ENCODE measurements at regions not wholly inside any gene's neighbourhood (a gene's known extent, or its start where the extent isn't known, plus 50 kb on each side); places are given as distances from the start of the nearest gene placed in this dataset.

DNA sequence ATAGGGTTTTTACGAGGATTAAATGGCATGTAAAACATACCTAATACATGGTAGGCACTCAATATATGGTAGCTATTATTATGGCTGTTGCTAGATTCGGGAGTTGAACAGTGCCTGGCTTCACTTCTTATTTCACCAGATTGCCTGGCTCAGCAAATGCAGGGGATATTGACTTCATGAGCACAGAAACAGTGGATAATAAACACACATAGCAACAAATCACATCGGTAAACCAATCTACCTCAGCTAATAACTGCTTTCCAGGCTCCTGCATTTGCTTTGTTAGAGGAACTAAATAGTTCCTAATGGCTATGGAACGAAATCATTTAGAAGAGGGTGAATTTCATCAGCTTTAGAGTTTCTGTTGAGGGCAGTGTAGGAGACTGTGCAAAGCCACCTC lies 105.2 kb upstream of the TMCC3 start:
- 94 to 95% methylated on average over 4 of the region's 4 CpGs for WGBS, 2 donors
- no peaks in the 10 kb centered on the region for H3K9me3 ChIP-seq

DNA sequence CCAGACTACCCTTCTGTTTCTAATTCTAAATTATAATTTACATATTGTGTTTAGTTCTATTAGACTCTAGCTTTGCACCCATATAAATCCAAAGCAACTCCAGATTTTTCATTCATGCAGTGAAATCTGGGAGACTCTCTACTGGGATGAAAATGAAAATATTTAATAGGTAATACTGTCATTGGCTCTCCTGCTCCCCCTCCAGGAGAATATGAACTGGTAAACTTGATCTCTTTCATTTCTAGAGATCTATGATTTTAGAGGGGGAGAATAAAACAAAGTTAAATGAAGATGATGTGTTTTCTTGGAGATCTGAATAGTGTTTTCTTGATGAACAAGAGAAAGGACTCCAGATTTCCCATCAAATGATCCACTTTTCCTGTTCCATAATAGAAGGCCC lies 104.3 kb upstream of the TMCC3 start:
- Histone ChIP-seq H3K4me1 (no peaks in the 10 kb centered on the region), H3K36me3 (no peaks in the 10 kb centered on the region), H3K4me3 (no peak overlapping the region), H3K9me3 (no peaks in the 10 kb centered on the region), H3K27ac (no peak overlapping the region), H3K27me3 (no peaks in the 10 kb centered on the region)
- DNase-seq = no peak
- TF ChIP-seq, protein P1, sequence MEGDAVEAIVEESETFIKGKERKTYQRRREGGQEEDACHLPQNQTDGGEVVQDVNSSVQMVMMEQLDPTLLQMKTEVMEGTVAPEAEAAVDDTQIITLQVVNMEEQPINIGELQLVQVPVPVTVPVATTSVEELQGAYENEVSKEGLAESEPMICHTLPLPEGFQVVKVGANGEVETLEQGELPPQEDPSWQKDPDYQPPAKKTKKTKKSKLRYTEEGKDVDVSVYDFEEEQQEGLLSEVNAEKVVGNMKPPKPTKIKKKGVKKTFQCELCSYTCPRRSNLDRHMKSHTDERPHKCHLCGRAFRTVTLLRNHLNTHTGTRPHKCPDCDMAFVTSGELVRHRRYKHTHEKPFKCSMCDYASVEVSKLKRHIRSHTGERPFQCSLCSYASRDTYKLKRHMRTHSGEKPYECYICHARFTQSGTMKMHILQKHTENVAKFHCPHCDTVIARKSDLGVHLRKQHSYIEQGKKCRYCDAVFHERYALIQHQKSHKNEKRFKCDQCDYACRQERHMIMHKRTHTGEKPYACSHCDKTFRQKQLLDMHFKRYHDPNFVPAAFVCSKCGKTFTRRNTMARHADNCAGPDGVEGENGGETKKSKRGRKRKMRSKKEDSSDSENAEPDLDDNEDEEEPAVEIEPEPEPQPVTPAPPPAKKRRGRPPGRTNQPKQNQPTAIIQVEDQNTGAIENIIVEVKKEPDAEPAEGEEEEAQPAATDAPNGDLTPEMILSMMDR (IDR thresholded peaks at IDR 0.05) = no peak
- no peak for TF ChIP-seq EP300 (IDR thresholded peaks at IDR 0.05)
- no peak for TF ChIP-seq POLR2AphosphoS5 (IDR thresholded peaks at IDR 0.05)
- no peak for TF ChIP-seq POLR2A (IDR thresholded peaks at IDR 0.05)
- intact Hi-C loops (cut with DNase I) = no loop called here

More for the DNA sequence above, 105.2 kb upstream of the TMCC3 start:
- intact Hi-C loops (cut with DNase I) = no loop called here
- no peak overlapping the region for H3K27ac ChIP-seq
- H3K4me1 ChIP-seq = no peaks in the 10 kb centered on the region
- H3K27me3 ChIP-seq = no peaks in the 10 kb centered on the region
- H3K4me3 ChIP-seq = no peak overlapping the region
- TF ChIP-seq, protein P1 (IDR thresholded peaks at IDR 0.05) = no peak
- TF ChIP-seq EP300 (IDR thresholded peaks at IDR 0.05) (no peak), POLR2AphosphoS5 (IDR thresholded peaks at IDR 0.05) (no peak), POLR2A (IDR thresholded peaks at IDR 0.05) (no peak)
- H3K36me3 ChIP-seq = no peaks in the 10 kb centered on the region
- no peak for DNase-seq

DNA sequence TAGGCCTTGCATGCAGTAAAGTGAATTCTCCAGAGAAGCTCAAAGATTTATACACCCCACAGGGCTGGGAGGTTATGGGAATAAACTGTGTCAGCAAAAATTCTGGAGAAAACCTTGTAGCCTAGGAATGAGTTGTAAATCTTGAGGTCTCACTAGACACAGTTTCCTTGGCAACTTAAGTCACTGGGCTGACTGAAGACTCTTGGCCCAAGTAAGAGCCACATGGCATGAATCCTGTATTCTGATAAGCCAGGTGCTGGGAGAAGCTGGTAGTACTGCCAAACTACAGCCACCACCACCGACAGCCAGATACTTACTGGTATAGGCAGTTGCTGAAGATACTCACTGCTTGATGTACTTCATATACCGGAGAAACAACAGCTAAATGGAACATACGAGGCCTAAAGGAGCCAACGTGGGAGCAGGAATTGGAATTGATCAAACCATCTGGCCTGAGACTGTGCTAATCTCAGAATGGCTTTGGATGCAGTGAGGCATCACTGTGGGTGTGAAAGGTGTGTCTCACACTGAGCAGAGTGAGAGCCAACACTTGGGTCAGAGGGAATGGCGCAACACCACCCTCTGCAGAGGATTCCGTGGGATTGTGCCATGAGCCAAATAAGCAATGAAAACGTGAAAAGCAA lies 102.8 kb upstream of the TMCC3 start:
- Histone ChIP-seq H3K27ac (no peak overlapping the region), H3K27me3 (no peaks in the 10 kb centered on the region), H3K9me3 (no peaks in the 10 kb centered on the region), H3K36me3 (no peaks in the 10 kb centered on the region), H3K4me3 (no peak overlapping the region), H3K4me1 (no peaks in the 10 kb centered on the region)
- DNase-seq = no peak
- TF ChIP-seq, protein P1 (IDR thresholded peaks at IDR 0.05) = no peak
- WGBS, 2 donors = 90 to 95% methylated on average over 7 of the region's 7 CpGs
- intact Hi-C loops (cut with DNase I) = no loop called here

DNA sequence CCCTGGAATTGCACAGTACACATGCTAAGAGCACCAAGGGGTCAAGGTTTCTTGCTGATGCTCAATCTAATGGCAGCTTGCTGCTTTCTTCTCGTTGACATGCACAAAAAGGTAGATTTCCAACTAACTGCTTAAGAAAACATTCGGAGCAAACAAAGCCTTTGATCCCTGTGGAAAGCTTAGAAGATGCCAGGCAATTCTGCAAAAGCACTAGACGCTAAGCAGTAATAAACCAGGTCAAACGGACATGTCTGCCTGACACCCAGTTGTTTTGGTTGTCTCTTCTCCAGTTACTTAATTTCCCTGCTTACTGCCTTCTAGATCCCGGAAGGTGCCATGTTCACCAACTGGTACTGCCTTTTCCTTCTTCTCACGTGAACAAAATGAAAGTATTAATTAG lies 100.5 kb upstream of the TMCC3 start:
- Histone ChIP-seq H3K27ac (no peak overlapping the region), H3K27me3 (no peaks in the 10 kb centered on the region), H3K36me3 (no peaks in the 10 kb centered on the region), H3K9me3 (no peaks in the 10 kb centered on the region), H3K4me1 (no peaks in the 10 kb centered on the region), H3K4me3 (no peak overlapping the region)
- DNase-seq = no peak
- intact Hi-C loops (cut with DNase I) = no loop called here
- WGBS, 2 donors = 25 to 70% methylated on average over 6 of the region's 6 CpGs
- no peak for TF ChIP-seq POLR2A (IDR thresholded peaks at IDR 0.05)
- TF ChIP-seq POLR2AphosphoS5 (IDR thresholded peaks at IDR 0.05) = no peak
- TF ChIP-seq, protein P1 (IDR thresholded peaks at IDR 0.05) = no peak
- TF ChIP-seq EP300 (IDR thresholded peaks at IDR 0.05) = no peak

DNA sequence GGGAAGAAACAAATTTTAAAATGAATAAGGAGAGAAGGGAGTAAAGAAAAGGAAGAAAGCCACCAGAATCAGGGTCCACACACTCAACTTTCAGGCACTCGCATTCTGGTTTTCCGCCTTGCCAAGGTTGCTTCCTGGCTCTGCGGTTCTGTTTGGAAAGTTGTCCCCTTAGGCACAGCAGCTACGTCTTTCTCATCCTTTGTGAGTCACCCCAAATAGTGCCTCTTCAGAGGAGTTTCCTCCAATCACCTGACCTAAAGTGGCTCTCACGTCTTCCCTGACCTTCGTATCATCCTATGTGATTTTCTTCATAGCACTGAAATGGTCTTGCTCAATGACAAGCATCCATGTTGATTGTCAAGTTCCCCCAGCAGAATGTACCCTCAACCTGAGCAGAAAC lies 99.5 kb upstream of the TMCC3 start:
- 84 to 96% methylated on average over 6 of the region's 6 CpGs for WGBS, 2 donors
- DNase-seq = no peak
- no peaks in the 10 kb centered on the region for H3K4me1 ChIP-seq
- no peaks in the 10 kb centered on the region for H3K27me3 ChIP-seq
- H3K9me3 ChIP-seq = no peaks in the 10 kb centered on the region
- no peak overlapping the region for H3K27ac ChIP-seq
- H3K36me3 ChIP-seq = no peaks in the 10 kb centered on the region
- no peak overlapping the region for H3K4me3 ChIP-seq
- no peak for TF ChIP-seq POLR2A (IDR thresholded peaks at IDR 0.05)
- TF ChIP-seq, protein P1 (IDR thresholded peaks at IDR 0.05) = no peak
- TF ChIP-seq EP300 (IDR thresholded peaks at IDR 0.05) = no peak
- no peak for TF ChIP-seq POLR2AphosphoS5 (IDR thresholded peaks at IDR 0.05)
- intact Hi-C loops (cut with DNase I) = no loop called here
